Upper lobe of left lung (tissue), 6 donors: ENCODE measurements at regions not wholly inside any gene's neighbourhood (a gene's known extent, or its start where the extent isn't known, plus 50 kb on each side); places are given as distances from the start of the nearest gene placed in this dataset.

Experiments
- ATAC-seq, 2 donors: fragments of 200-7000 bp; cut with Tn5 transposase; one replicate each; pipeline ENCODE4 v1.9.1; 2022; ENCODE audit warnings: mild to moderate bottlenecking in 2 of 2, moderate library complexity in 2 of 2; ENCODE audit not compliant: low FRiP score in 2 of 2
- DNase-seq, 2 donors: peaks; one replicate each; pipeline ENCODE4 v3.0.0-alpha.2; 2019 to 2020
- H3K27ac ChIP-seq, 4 donors: fragments of 200-600 bp; sonication (generic); one replicate each; pipeline ENCODE4 v1.5.1; 2016 to 2019
- H3K27me3 ChIP-seq, 4 donors: fragments of 200-600 bp; sonication (generic); one replicate each; pipeline ENCODE4 v1.5.1; 2017 to 2019
- H3K36me3 ChIP-seq, 4 donors: fragments of 200-600 bp; sonication (generic); one replicate each; pipeline ENCODE4 v1.5.1; 2016 to 2019
- H3K4me1 ChIP-seq, 4 donors: fragments of 200-600 bp; sonication (generic); one replicate each; pipeline ENCODE4 v1.5.1; 2018 to 2019
- H3K4me3 ChIP-seq, 4 donors: fragments of 200-600 bp; sonication (generic); one replicate each; pipeline ENCODE4 v1.5.1; 2017 to 2019; ENCODE audit warnings: mild to moderate bottlenecking in 2 of 4, moderate library complexity in 1 of 4
- H3K9me3 ChIP-seq, 4 donors: fragments of 200-600 bp; sonication (generic); one replicate each; pipeline ENCODE4 v1.5.1; 2018 to 2019
- EP300 ChIP-seq, 4 donors: sonication (generic); formaldehyde crosslinking; IDR thresholded peaks; one replicate each; pipeline ENCODE4 v1.5.1; 2017; ENCODE audit warnings: antibody characterized with exemption in 4 of 4, control low read depth in 2 of 4
- POLR2A ChIP-seq, 4 donors: fragments of 450-650 bp; IDR thresholded peaks; one replicate each; pipeline ENCODE4 v1.5.1; 2016 to 2017; ENCODE audit warnings: antibody characterized with exemption in 4 of 4, mild to moderate bottlenecking in 2 of 4
- POLR2AphosphoS5 ChIP-seq, 2 donors: sonication (generic); formaldehyde crosslinking; IDR thresholded peaks; one replicate each; pipeline ENCODE4 v1.5.1; 2017; ENCODE audit warnings: antibody characterized with exemption in 2 of 2
- WGBS, 2 donors: methylation state at CpG; one replicate each; pipeline ENCODE4 v1.1.5; 2017 to 2018; 5-methylcytosine and 5-hydroxymethylcytosine counted together
- TF ChIP-seq, protein P1 (sequence below), 6 experiments: fragments of 450-650 bp in 4 of 6; fragments of 200-600 bp in 2 of 6; sonication (generic) in 2 of 6; IDR thresholded peaks; one replicate each; pipeline ENCODE4 v1.5.1; 2016 to 2019; ENCODE audit warnings: antibody characterized with exemption in 6 of 6
- donor health status: DM: no; HTN: no; CAD: no; lungs with moderate emphysema.
- donor health status: DM: no; HTN: yes; CAD: no; lungs with severe emphysema.

- Histone ChIP-seq H3K36me3 (no peaks in the 10 kb centered on the region), H3K27me3 (no peaks in the 10 kb centered on the region), H3K4me1 (no peaks in the 10 kb centered on the region), H3K27ac (no peak overlapping the region), H3K9me3 (peaks cover 5 to 16% (median 11%) of the 10 kb centered on the region in 4 donors), H3K4me3 (no peak overlapping the region)
- DNase-seq = no peak
- TF ChIP-seq POLR2A (IDR thresholded peaks at IDR 0.05) = no peak
- no peak for TF ChIP-seq POLR2AphosphoS5 (IDR thresholded peaks at IDR 0.05)
- no peak for TF ChIP-seq EP300 (IDR thresholded peaks at IDR 0.05)
- TF ChIP-seq, protein P1, sequence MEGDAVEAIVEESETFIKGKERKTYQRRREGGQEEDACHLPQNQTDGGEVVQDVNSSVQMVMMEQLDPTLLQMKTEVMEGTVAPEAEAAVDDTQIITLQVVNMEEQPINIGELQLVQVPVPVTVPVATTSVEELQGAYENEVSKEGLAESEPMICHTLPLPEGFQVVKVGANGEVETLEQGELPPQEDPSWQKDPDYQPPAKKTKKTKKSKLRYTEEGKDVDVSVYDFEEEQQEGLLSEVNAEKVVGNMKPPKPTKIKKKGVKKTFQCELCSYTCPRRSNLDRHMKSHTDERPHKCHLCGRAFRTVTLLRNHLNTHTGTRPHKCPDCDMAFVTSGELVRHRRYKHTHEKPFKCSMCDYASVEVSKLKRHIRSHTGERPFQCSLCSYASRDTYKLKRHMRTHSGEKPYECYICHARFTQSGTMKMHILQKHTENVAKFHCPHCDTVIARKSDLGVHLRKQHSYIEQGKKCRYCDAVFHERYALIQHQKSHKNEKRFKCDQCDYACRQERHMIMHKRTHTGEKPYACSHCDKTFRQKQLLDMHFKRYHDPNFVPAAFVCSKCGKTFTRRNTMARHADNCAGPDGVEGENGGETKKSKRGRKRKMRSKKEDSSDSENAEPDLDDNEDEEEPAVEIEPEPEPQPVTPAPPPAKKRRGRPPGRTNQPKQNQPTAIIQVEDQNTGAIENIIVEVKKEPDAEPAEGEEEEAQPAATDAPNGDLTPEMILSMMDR (IDR thresholded peaks at IDR 0.05) = no peak
- no peak for ATAC-seq
- WGBS, 2 donors = 75 to 87% methylated on average over 6 of the region's 6 CpGs
Observed at GRCh38 chr2:65666156-65666725, 233.8 kb upstream of the SPRED2 start.

DNA sequence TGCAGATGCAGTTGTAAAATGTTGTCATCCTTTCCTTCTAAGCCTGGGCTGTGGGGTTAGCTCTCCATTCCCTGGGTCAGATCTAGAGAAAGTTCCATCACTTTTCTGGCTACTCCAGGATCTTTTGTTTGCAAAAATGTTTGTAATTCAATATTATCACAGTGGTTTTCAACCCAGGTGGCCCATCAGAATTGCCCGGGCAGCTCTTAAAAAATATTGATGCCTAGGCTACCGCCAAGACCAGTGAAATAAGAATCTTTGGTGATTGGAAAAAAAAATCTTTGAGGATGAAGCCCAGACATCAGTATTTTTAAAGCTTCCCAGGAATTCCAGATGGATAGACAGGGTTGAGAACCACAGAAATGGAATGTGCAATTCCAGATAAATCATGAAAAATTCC is 232.5 kb upstream of the SPRED2 start:
- peaks cover 5 to 16% (median 11%) of the 10 kb centered on the region in 4 donors for H3K9me3 ChIP-seq
- WGBS, 2 donors = 90 to 97% methylated on average over 2 of the region's 2 CpGs
- ATAC-seq (no peak), DNase-seq (no peak)
- H3K4me3 ChIP-seq = no peak overlapping the region
- TF ChIP-seq, protein P1 (IDR thresholded peaks at IDR 0.05) = no peak
- TF ChIP-seq EP300 (IDR thresholded peaks at IDR 0.05) = no peak
- no peak for TF ChIP-seq POLR2AphosphoS5 (IDR thresholded peaks at IDR 0.05)
- TF ChIP-seq POLR2A (IDR thresholded peaks at IDR 0.05) = no peak
- no peaks in the 10 kb centered on the region for H3K36me3 ChIP-seq
- no peaks in the 10 kb centered on the region for H3K4me1 ChIP-seq
- no peaks in the 10 kb centered on the region for H3K27me3 ChIP-seq
- no peak overlapping the region for H3K27ac ChIP-seq

GRCh38 chr2:65663831-65664407 is 231.5 kb upstream of the SPRED2 start:
- no peaks in the 10 kb centered on the region for H3K36me3 ChIP-seq
- H3K9me3 ChIP-seq = peaks cover 1 to 10% (median 6%) of the 10 kb centered on the region in 4 donors
- H3K4me1 ChIP-seq = no peaks in the 10 kb centered on the region
- ATAC-seq (no peak), DNase-seq (no peak)
- no peak overlapping the region for H3K4me3 ChIP-seq
- WGBS, 2 donors = 56 to 63% methylated on average over 6 of the region's 6 CpGs
- H3K27ac ChIP-seq = no peak overlapping the region
- TF ChIP-seq, protein P1 (IDR thresholded peaks at IDR 0.05) = no peak
- TF ChIP-seq EP300 (IDR thresholded peaks at IDR 0.05) (no peak), POLR2AphosphoS5 (IDR thresholded peaks at IDR 0.05) (no peak), POLR2A (IDR thresholded peaks at IDR 0.05) (no peak)
- H3K27me3 ChIP-seq = no peaks in the 10 kb centered on the region

DNA sequence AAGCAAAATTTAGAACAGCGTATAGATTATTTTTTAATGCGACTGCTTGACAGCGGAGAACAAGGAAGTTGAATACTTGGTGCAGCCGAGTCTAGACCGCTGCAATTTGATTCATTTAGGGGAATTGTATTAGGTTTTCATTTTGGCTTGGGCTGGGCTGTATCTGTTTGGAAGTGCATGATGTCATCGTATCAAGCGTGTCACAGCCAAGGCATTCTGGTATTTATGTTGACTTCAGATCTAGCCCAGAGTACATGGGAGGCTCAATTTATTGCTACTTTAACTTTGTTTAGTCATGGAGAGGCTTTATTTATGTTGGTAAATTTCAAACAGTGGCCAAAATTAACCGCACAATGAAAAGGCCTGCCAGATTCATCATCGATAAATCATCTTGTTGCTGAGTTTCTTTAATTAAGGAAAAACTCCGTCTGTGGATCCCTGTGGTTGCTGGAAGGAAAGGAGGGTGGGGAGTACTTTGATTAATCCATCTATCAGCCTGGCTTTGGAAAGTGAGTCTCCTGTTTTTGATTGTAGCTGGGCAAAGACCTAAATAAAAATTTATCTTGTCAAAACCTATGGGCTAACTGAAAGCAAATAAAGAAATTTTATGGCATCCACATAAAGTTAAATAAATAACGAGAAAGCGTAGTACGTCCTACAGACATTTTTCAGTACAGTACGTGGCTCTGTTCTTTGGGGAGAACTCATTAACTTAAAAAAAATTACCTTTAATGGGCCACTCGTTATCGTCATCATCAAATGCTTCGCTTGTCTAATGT is 230.4 kb upstream of the SPRED2 start:
- no peak for TF ChIP-seq POLR2AphosphoS5 (IDR thresholded peaks at IDR 0.05)
- TF ChIP-seq, protein P1 (IDR thresholded peaks at IDR 0.05) = no peak
- no peak for TF ChIP-seq POLR2A (IDR thresholded peaks at IDR 0.05)
- TF ChIP-seq EP300 (IDR thresholded peaks at IDR 0.05) = no peak
- no peaks in the 10 kb centered on the region for H3K36me3 ChIP-seq
- no peak for DNase-seq
- no peak overlapping the region for H3K4me3 ChIP-seq
- H3K27me3 ChIP-seq = no peaks in the 10 kb centered on the region
- H3K4me1 ChIP-seq = no peaks in the 10 kb centered on the region
- 74 to 82% methylated on average over 17 of the region's 17 CpGs for WGBS, 2 donors
- no peaks in the 10 kb centered on the region for H3K9me3 ChIP-seq
- H3K27ac ChIP-seq = no peak overlapping the region
- ATAC-seq = peak in 1 of 2 donors; percentile 91
